SK-N-SH (cell line): ENCODE measurements at regions not wholly inside any gene's neighbourhood (a gene's known extent, or its start where the extent isn't known, plus 50 kb on each side); places are given as distances from the start of the nearest gene placed in this dataset.

Experiments used
- CTCF ChIA-PET: fragments of 300-600, 350-600 bp; formaldehyde crosslinking; extraction: SDS; loops from one replicate; lab custom pipeline; 2021; lab: Yijun Ruan, JAX
- POLR2A ChIA-PET: fragments of 350-600 bp; sonication (Branson Sonifier 250); formaldehyde crosslinking; extraction: SDS; loops from one replicate; lab custom pipeline; 2020; ENCODE audit warnings: antibody characterized with exemption, inconsistent platforms; lab: Yijun Ruan, JAX
- DNase-seq: peaks from one replicate; pipeline ENCODE4 v3.0.0; 2012
- H2AFZ ChIP-seq: fragments of 200-600 bp; sonication (generic); 2 replicates; pipeline ENCODE4 v1.8.1; 2016; ENCODE audit warnings: antibody characterized with exemption, mild to moderate bottlenecking, low read depth
- H3F3A ChIP-seq: fragments of 200-600 bp; sonication (generic); replicated peaks from 2 replicates; pipeline ENCODE3; 2016; ENCODE audit warnings: antibody characterized with exemption, mild to moderate bottlenecking; ENCODE audit not compliant: insufficient read depth
- H3K27ac ChIP-seq, 2 experiments: fragments of 200-500 bp in 1 of 2; fragments of 200-600 bp in 1 of 2; sonication (Bioruptor generic) in 1 of 2; sonication (generic), shearing (Covaris generic) in 1 of 2; 2 replicates each; pipeline versions ENCODE4 v1.5.1 to v1.6.1; 2014 to 2016; ENCODE audit warnings: low read depth in 2 of 2, inconsistent platforms in 1 of 2, low read length in 1 of 2, mild to moderate bottlenecking in 1 of 2, mixed read lengths in 1 of 2
- H3K27me3 ChIP-seq: fragments of 200-600 bp; sonication (generic), shearing (Covaris generic); 2 replicates; pipeline ENCODE4 v1.6.1; 2016; ENCODE audit warnings: mixed run types; ENCODE audit not compliant: insufficient read depth
- H3K36me3 ChIP-seq, 2 experiments: fragments of 200-500 bp in 1 of 2; fragments of 200-600 bp in 1 of 2; sonication (Bioruptor generic) in 1 of 2; sonication (generic) in 1 of 2; replicated peaks in 1 of 2; 2 replicates each; pipeline versions ENCODE3 to v1.5.1; 2014 to 2016; ENCODE audit warnings: low read length in 1 of 2, mild to moderate bottlenecking in 1 of 2; ENCODE audit not compliant: insufficient read depth in 2 of 2, control insufficient read depth in 1 of 2
- H3K4me1 ChIP-seq, 2 experiments: fragments of 200-500 bp in 1 of 2; fragments of 200-600 bp in 1 of 2; sonication (Bioruptor generic) in 1 of 2; sonication (generic), shearing (Covaris generic) in 1 of 2; 2 replicates each; pipeline versions ENCODE4 v1.5.1 to v1.6.1; 2014 to 2016; ENCODE audit warnings: low read depth in 1 of 2, low read length in 1 of 2, mixed run types in 1 of 2; ENCODE audit not compliant: insufficient read depth in 2 of 2, control insufficient read depth in 1 of 2
- H3K4me2 ChIP-seq: fragments of 200-600 bp; sonication (generic), shearing (Covaris generic); 2 replicates; pipeline ENCODE4 v1.6.1; 2017; ENCODE audit warnings: mixed run types
- H3K4me3 ChIP-seq, 2 experiments: fragments of 200-500 bp in 1 of 2; fragments of 200-600 bp in 1 of 2; sonication (Bioruptor generic) in 1 of 2; sonication (generic), shearing (Covaris generic) in 1 of 2; 2 replicates each; pipeline versions ENCODE4 v1.5.1 to v1.8.1; 2014 to 2016; ENCODE audit warnings: low read depth in 2 of 2, inconsistent platforms in 1 of 2, low read length in 1 of 2, mild to moderate bottlenecking in 1 of 2, mixed read lengths in 1 of 2, moderate library complexity in 1 of 2
- H3K79me2 ChIP-seq: fragments of 200-600 bp; sonication (generic); 2 replicates; pipeline ENCODE4 v1.8.1; 2017; ENCODE audit warnings: mild to moderate bottlenecking; ENCODE audit not compliant: insufficient read depth
- H3K9ac ChIP-seq: fragments of 200-600 bp; sonication (generic); 2 replicates; pipeline ENCODE4 v1.6.1; 2017; ENCODE audit warnings: mixed run types
- H3K9me2 ChIP-seq: fragments of 200-600 bp; sonication (generic); 2 replicates; pipeline ENCODE4 v1.6.1; 2017; ENCODE audit warnings: mixed run types
- H3K9me3 ChIP-seq: fragments of 200-600 bp; sonication (generic); 2 replicates; pipeline ENCODE4 v1.6.1; 2017; ENCODE audit warnings: mixed run types, mild to moderate bottlenecking, moderate library complexity
- H4K20me1 ChIP-seq: fragments of 200-600 bp; sonication (generic); 2 replicates; pipeline ENCODE4 v1.6.1; 2017; ENCODE audit warnings: mild to moderate bottlenecking, mixed run types; ENCODE audit not compliant: insufficient read depth
- CHD2 ChIP-seq: fragments of 150-350 bp; IDR thresholded peaks from 2 replicates; pipeline ENCODE4 v1.6.1; 2018; ENCODE audit warnings: low read length; ENCODE audit not compliant: partially characterized antibody
- ELF1 ChIP-seq: IDR thresholded peaks from 2 replicates; pipeline ENCODE4 v1.4.0; 2012
- EP300 ChIP-seq, 2 experiments: IDR thresholded peaks; 2 replicates each; pipeline versions ENCODE4 v1.4.0 to v1.6.1; 2012; ENCODE audit warnings: borderline replicate concordance in 1 of 2, low read depth in 1 of 2, low read length in 1 of 2
- EZH2phosphoT487 ChIP-seq: fragments of 200-600 bp; sonication (generic); IDR thresholded peaks from 2 replicates; pipeline ENCODE4 v1.6.1; 2017; ENCODE audit warnings: low read depth, mixed run types, mild to moderate bottlenecking, antibody characterized with exemption, moderate library complexity, borderline replicate concordance
- FOSL2 ChIP-seq: IDR thresholded peaks from 2 replicates; pipeline ENCODE4 v1.4.0; 2012; ENCODE audit warnings: low read depth, mild to moderate bottlenecking, moderate library complexity, borderline replicate concordance
- GABPA ChIP-seq: IDR thresholded peaks from 2 replicates; pipeline ENCODE4 v1.4.0; 2012; ENCODE audit warnings: low read depth, mild to moderate bottlenecking
- GATA2 ChIP-seq: sonication (generic); formaldehyde crosslinking; IDR thresholded peaks from 2 replicates; pipeline ENCODE4 v1.5.0; 2020; ENCODE audit warnings: mild to moderate bottlenecking, missing genetic modification reagents
- JUND ChIP-seq: IDR thresholded peaks from 2 replicates; pipeline ENCODE4 v1.4.0; 2012
- MAX ChIP-seq: IDR thresholded peaks from 2 replicates; pipeline ENCODE4 v1.4.0; 2012; ENCODE audit warnings: low read depth
- MEF2A ChIP-seq: IDR thresholded peaks from 2 replicates; pipeline ENCODE4 v1.4.0; 2012; ENCODE audit warnings: low read depth, borderline replicate concordance
- NFIC ChIP-seq: IDR thresholded peaks from 2 replicates; pipeline ENCODE4 v1.4.0; 2012; ENCODE audit warnings: borderline replicate concordance
- RAD21 ChIP-seq: IDR thresholded peaks from 2 replicates; pipeline ENCODE4 v1.6.1; 2012; ENCODE audit warnings: mild to moderate bottlenecking, low read length
- RXRA ChIP-seq: IDR thresholded peaks from 2 replicates; pipeline ENCODE4 v1.4.0; 2012; ENCODE audit warnings: low read depth, mild to moderate bottlenecking, borderline replicate concordance
- SIN3A ChIP-seq: IDR thresholded peaks from 2 replicates; pipeline ENCODE4 v1.6.1; 2012; ENCODE audit warnings: low read depth, mild to moderate bottlenecking, low read length, moderate library complexity, borderline replicate concordance
- TAF1 ChIP-seq: IDR thresholded peaks from 2 replicates; pipeline ENCODE4 v1.6.1; 2012; ENCODE audit warnings: low read depth, mild to moderate bottlenecking, low read length, moderate library complexity, borderline replicate concordance
- TCF12 ChIP-seq: IDR thresholded peaks from 2 replicates; pipeline ENCODE4 v1.4.0; 2012
- TEAD4 ChIP-seq: IDR thresholded peaks from 2 replicates; pipeline ENCODE4 v1.4.0; 2012; ENCODE audit warnings: mild to moderate bottlenecking, borderline replicate concordance; ENCODE audit not compliant: insufficient read depth
- YY1 ChIP-seq: IDR thresholded peaks from 2 replicates; pipeline ENCODE4 v1.4.0; 2012; ENCODE audit warnings: low read depth, mild to moderate bottlenecking
- WGBS: methylation state at CpG from one replicate; pipeline ENCODE4 v1.1.6; 2017; ENCODE audit warnings: low lambda C conversion rate; 5-methylcytosine and 5-hydroxymethylcytosine counted together
- TF ChIP-seq, protein P1 (sequence below): IDR thresholded peaks from 2 replicates; pipeline ENCODE4 v1.4.0; 2012; ENCODE audit warnings: low read depth, borderline replicate concordance
- TF ChIP-seq, protein P2 (sequence below): IDR thresholded peaks from 2 replicates; pipeline ENCODE4; 2012
- TF ChIP-seq, protein P3 (sequence below): fragments of 200-600 bp; sonication (generic); IDR thresholded peaks from 2 replicates; pipeline ENCODE4 v1.6.1; 2017; ENCODE audit warnings: antibody characterized with exemption, mild to moderate bottlenecking, moderate library complexity

DNA sequence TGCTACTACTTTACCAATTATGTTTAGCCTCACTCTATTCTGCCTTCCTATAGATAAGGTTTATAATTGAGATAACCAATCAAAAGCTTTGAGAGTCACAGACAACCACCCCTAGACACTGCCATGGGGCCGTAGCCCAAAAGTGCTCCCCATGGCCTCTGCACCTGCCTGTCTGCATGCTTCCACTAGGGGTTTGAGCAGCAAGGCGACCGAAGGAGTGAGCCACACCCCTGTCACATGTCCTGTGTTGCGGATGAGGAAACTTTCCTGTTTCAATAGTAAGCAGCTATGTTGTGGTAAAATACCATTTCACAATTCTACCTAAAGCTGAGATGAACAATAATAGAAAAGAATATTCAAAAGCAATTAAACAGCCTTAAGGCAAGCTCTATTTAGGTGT lies 856.0 kb upstream of the FRG1 start:
- CTCF ChIA-PET = interaction anchor here (1.1 to 1.5 kb wide), 2 partner anchors 15 to 40 kb away, joined by 4 to 5 read pairs; no protein-coding TSS in a partner anchor
- Histone ChIP-seq H3K9ac (no peak overlapping the region), H3K36me3 (no peaks in the 10 kb centered on the region), H3K79me2 (no peaks in the 10 kb centered on the region), H3K4me1 (no peaks in the 10 kb centered on the region; a peak in 1 of 4 replicates), H3K4me2 (no peak overlapping the region), H3K27me3 (no peaks in the 10 kb centered on the region), H3K9me2 (no peaks in the 10 kb centered on the region), H3K4me3 (no peak overlapping the region), H3K27ac (no peak overlapping the region), H3K9me3 (no peaks in the 10 kb centered on the region), H4K20me1 (no peaks in the 10 kb centered on the region), H2AFZ (no peak overlapping the region), H3F3A (no peaks in the 10 kb centered on the region)
- POLR2A ChIA-PET = no interaction called here
- TF ChIP-seq TEAD4 = no peak
- no peak for TF ChIP-seq CHD2
- TF ChIP-seq MAX = no peak
- TF ChIP-seq JUND = no peak
- TF ChIP-seq MEF2A = no peak
- TF ChIP-seq, protein P1, sequence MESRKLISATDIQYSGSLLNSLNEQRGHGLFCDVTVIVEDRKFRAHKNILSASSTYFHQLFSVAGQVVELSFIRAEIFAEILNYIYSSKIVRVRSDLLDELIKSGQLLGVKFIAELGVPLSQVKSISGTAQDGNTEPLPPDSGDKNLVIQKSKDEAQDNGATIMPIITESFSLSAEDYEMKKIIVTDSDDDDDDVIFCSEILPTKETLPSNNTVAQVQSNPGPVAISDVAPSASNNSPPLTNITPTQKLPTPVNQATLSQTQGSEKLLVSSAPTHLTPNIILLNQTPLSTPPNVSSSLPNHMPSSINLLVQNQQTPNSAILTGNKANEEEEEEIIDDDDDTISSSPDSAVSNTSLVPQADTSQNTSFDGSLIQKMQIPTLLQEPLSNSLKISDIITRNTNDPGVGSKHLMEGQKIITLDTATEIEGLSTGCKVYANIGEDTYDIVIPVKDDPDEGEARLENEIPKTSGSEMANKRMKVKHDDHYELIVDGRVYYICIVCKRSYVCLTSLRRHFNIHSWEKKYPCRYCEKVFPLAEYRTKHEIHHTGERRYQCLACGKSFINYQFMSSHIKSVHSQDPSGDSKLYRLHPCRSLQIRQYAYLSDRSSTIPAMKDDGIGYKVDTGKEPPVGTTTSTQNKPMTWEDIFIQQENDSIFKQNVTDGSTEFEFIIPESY = no peak
- TF ChIP-seq ELF1 = no peak
- DNase-seq = no peak
- WGBS = 47% methylated on average over 4 of the region's 4 CpGs

GRCh38 chr4:189087971-189088370 lies 852.7 kb upstream of the FRG1 start:
- H3K36me3 ChIP-seq = no peaks in the 10 kb centered on the region
- H3K9me2 ChIP-seq = no peaks in the 10 kb centered on the region
- H4K20me1 ChIP-seq = no peaks in the 10 kb centered on the region
- no peak overlapping the region for H3K27ac ChIP-seq
- H3K4me3 ChIP-seq = no peak overlapping the region
- no peak overlapping the region for H3K4me2 ChIP-seq
- no peak overlapping the region for H3K9ac ChIP-seq
- TF ChIP-seq ELF1 (no peak), FOSL2 (no peak), SIN3A (no peak), RXRA (no peak), YY1 (no peak), GABPA (no peak), GATA2 (no peak), MEF2A (no peak), EZH2phosphoT487 (no peak), EP300 (IDR thresholded peaks at IDR 0.05; ENCODE audit: borderline replicate concordance in 1 of 2, low read depth in 1 of 2, low read length in 1 of 2) (no peak), RAD21 (no peak), TCF12 (no peak), MAX (no peak), TAF1 (no peak), NFIC (no peak)
- TF ChIP-seq, protein P1 = no peak
- TF ChIP-seq, protein P2, sequence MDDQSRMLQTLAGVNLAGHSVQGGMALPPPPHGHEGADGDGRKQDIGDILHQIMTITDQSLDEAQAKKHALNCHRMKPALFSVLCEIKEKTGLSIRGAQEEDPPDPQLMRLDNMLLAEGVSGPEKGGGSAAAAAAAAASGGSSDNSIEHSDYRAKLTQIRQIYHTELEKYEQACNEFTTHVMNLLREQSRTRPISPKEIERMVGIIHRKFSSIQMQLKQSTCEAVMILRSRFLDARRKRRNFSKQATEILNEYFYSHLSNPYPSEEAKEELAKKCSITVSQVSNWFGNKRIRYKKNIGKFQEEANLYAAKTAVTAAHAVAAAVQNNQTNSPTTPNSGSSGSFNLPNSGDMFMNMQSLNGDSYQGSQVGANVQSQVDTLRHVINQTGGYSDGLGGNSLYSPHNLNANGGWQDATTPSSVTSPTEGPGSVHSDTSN = no peak
- TF ChIP-seq, protein P3, sequence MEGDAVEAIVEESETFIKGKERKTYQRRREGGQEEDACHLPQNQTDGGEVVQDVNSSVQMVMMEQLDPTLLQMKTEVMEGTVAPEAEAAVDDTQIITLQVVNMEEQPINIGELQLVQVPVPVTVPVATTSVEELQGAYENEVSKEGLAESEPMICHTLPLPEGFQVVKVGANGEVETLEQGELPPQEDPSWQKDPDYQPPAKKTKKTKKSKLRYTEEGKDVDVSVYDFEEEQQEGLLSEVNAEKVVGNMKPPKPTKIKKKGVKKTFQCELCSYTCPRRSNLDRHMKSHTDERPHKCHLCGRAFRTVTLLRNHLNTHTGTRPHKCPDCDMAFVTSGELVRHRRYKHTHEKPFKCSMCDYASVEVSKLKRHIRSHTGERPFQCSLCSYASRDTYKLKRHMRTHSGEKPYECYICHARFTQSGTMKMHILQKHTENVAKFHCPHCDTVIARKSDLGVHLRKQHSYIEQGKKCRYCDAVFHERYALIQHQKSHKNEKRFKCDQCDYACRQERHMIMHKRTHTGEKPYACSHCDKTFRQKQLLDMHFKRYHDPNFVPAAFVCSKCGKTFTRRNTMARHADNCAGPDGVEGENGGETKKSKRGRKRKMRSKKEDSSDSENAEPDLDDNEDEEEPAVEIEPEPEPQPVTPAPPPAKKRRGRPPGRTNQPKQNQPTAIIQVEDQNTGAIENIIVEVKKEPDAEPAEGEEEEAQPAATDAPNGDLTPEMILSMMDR = no peak
- no peaks in the 10 kb centered on the region for H3K27me3 ChIP-seq
- no peaks in the 10 kb centered on the region for H3K9me3 ChIP-seq
- 56% methylated on average over 2 of the region's 2 CpGs for WGBS
- H3K79me2 ChIP-seq = no peaks in the 10 kb centered on the region
- H2AFZ ChIP-seq = no peak overlapping the region
- DNase-seq = no peak
- H3K4me1 ChIP-seq = no peaks in the 10 kb centered on the region; a peak in 1 of 4 replicates
- H3F3A ChIP-seq = no peaks in the 10 kb centered on the region
- ChIA-PET CTCF (interaction anchor here (1.2 kb wide), 1 partner anchor 11 kb away, joined by 3 read pairs; no protein-coding TSS in a partner anchor), POLR2A (no interaction called here)
